HEK293T (cell line): ENCODE measurements at regions not wholly inside any gene's neighbourhood (a gene's known extent, or its start where the extent isn't known, plus 50 kb on each side); places are given as distances from the start of the nearest gene placed in this dataset.
"Not testable (repeated sequence)": the region's sequence is repeated elsewhere in the genome, so short reads cannot be mapped to it uniquely, and the experiment has no call there.

Experiments used
- CTCF ChIA-PET: fragments of 350-600 bp; formaldehyde crosslinking; extraction: SDS; loops from one replicate; lab custom pipeline; 2021; ENCODE audit warnings: antibody characterized with exemption, inconsistent platforms; lab: Yijun Ruan, JAX
- POLR2A ChIA-PET: fragments of 350-600 bp; formaldehyde crosslinking; extraction: SDS; loops from one replicate; lab custom pipeline; 2020; ENCODE audit warnings: antibody characterized with exemption, inconsistent platforms; lab: Yijun Ruan, JAX
- DNase-seq: peaks from one replicate; pipeline ENCODE4 v3.0.0; 2012; ENCODE audit warnings: mixed read lengths; ENCODE audit errors: extremely low spot score
- ARNT ChIP-seq: fragments of 450-650 bp; IDR thresholded peaks from 2 replicates; pipeline ENCODE4 v1.6.1; 2017; ENCODE audit warnings: mild to moderate bottlenecking
- BHLHE40 ChIP-seq: fragments of 450-650 bp; IDR thresholded peaks from 2 replicates; pipeline ENCODE4 v1.6.1; 2016; ENCODE audit warnings: mild to moderate bottlenecking, moderate library complexity, borderline replicate concordance
- CTBP1 ChIP-seq: fragments of 450-650 bp; IDR thresholded peaks from 2 replicates; pipeline ENCODE4 v1.6.1; 2016; ENCODE audit warnings: borderline replicate concordance
- ELF4 ChIP-seq: fragments of 450-650 bp; IDR thresholded peaks from 2 replicates; pipeline ENCODE4 v1.6.1; 2017; ENCODE audit warnings: antibody characterized with exemption
- FOXA1 ChIP-seq: fragments of 450-650 bp; IDR thresholded peaks from 2 replicates; pipeline ENCODE4 v1.6.1; 2016; ENCODE audit warnings: mild to moderate bottlenecking
- FOXK2 ChIP-seq: fragments of 450-650 bp; IDR thresholded peaks from 2 replicates; pipeline ENCODE4 v1.6.1; 2016; ENCODE audit warnings: mild to moderate bottlenecking
- FOXM1 ChIP-seq: fragments of 450-650 bp; IDR thresholded peaks from 2 replicates; pipeline ENCODE4 v1.6.1; 2017; ENCODE audit warnings: mild to moderate bottlenecking, borderline replicate concordance
- HDGF ChIP-seq: fragments of 450-650 bp; IDR thresholded peaks from 2 replicates; pipeline ENCODE4 v1.6.1; 2017; ENCODE audit warnings: antibody characterized with exemption, borderline replicate concordance
- L3MBTL2 ChIP-seq: fragments of 450-650 bp; conservative IDR thresholded peaks from 2 replicates; pipeline ENCODE4 v1.6.1; 2016; ENCODE audit warnings: mild to moderate bottlenecking
- LEF1 ChIP-seq: fragments of 450-650 bp; IDR thresholded peaks from 2 replicates; pipeline ENCODE4 v1.6.1; 2017; ENCODE audit warnings: mild to moderate bottlenecking, borderline replicate concordance
- NFRKB ChIP-seq: fragments of 450-650 bp; IDR thresholded peaks from 2 replicates; pipeline ENCODE4 v1.6.1; 2016; ENCODE audit warnings: mild to moderate bottlenecking, moderate library complexity
- SP1 ChIP-seq: fragments of 450-650 bp; IDR thresholded peaks from 2 replicates; pipeline ENCODE4 v1.6.1; 2017
- SUZ12 ChIP-seq: fragments of 450-650 bp; IDR thresholded peaks from 2 replicates; pipeline ENCODE4 v1.6.1; 2016; ENCODE audit warnings: mild to moderate bottlenecking
- TARDBP ChIP-seq: fragments of 450-650 bp; IDR thresholded peaks from 2 replicates; pipeline ENCODE4 v1.6.1; 2016
- ZNF384 ChIP-seq: fragments of 450-650 bp; IDR thresholded peaks from 2 replicates; pipeline ENCODE4 v1.6.1; 2016
- TF ChIP-seq, protein P1 (sequence below): fragments of 450-650 bp; IDR thresholded peaks from 2 replicates; pipeline ENCODE4 v1.6.1; 2016

DNA sequence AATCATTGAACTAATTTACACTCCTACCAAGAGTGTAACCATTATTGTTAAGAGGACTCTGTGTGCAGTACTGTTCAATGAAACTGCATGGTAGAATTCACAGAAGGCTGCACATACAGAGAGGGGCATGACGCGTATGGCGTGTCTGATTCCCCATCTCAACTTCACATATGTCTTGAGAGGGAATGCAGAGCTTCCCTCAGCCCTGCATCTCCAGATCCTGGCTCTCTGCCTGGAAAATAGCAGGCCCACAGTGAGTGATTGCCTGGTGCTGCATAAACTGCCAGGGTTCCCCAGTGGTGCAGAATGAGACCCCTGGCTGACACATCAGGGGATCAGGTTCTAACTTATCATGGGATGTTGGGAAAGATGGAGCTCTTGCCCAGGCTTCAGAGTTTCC, 260.2 kb upstream of the ISX start:
- no peak for DNase-seq
- CTCF ChIA-PET: no interaction called here
- POLR2A ChIA-PET: no interaction called here
- TF ChIP-seq FOXA1 (no peak), SP1 (no peak), TARDBP (no peak), ARNT (no peak)

DNA sequence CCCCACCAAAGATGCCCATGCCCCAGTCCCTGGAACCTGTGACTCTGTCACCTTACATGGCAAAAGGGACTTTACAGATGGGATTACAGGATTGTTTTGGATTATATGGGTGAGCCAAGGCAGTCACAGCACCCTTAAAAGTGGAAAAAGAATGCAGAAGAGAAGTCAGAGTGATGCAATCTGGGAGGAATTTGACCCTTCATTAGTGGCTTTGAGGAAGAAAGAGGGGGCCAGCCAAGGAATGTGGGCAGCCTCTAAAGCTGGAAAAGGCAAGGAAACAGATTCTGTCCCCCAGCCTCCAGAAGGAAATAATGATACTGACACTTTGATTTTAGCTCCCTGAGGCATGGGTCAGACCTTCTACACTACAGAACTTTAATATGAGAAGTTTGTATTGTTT, 257.3 kb upstream of the ISX start:
- ChIA-PET POLR2A (no interaction called here), CTCF (no interaction called here)
- no peak for DNase-seq
- TF ChIP-seq ELF4 (no peak), BHLHE40 (no peak), HDGF (no peak), ARNT (no peak), TARDBP (no peak), FOXK2 (no peak), ZNF384 (no peak), SP1 (no peak), SUZ12 (no peak), L3MBTL2 (no peak)

DNA sequence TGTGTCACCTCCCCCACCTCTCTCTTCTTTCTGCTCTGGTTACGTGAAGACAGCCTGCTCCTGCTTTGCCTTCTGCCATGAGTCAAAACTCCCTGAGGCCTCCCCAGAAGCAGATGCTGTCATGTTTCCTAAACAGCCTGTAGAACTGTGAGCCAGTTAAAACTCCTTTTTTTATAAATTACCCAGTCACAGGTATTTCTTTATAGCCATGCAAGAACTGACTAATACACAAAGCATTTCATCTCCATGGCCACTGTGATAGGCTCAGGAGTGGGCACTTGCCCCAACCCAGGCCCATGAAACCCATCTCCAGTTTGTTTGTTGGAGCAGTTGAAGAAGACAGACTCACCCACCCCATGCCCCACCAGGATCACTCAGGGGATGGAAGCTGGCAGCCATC, 253.3 kb upstream of the ISX start:
- ChIA-PET POLR2A (no interaction called here), CTCF (no interaction called here)
- no peak for DNase-seq
- TF ChIP-seq ARNT: no peak
- TF ChIP-seq L3MBTL2: no peak

DNA sequence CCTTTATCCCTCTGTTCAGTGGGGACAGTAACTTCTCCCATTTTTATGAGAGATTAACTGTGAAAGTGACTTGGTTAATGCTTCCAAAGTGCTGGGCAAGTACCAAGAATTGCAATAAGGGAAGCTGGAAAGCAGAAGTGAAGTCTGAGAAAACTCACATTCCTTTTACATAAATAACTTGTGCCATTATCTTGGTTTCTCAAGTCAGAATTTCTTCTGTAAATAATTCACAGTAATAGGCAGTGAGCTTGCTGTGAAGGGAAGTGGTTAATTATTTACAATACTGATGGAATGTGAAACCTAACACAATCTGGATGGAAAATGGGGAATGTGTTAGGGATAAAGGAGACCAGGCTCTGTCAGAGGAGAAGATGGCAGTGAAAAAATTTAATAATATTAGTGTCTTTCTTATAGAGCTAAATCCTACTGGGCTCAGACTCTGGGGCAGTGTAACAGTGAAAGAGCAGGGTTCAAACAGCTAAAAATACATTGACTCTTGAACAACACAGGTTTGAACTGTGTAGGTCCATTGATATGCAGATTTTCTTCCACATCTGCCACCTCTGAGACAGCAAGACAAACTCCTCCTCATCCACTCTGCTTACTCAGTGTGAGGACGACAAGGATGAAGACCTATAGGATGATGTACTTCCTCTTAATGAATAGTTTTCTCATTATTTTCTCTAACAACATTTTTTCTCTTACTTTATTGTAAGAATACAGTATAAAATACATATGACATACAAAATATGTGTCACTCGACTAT, 251.5 kb upstream of the ISX start:
- ChIA-PET POLR2A (no interaction called here), CTCF (no interaction called here)
- no peak for DNase-seq
- TF ChIP-seq BHLHE40: no peak

DNA sequence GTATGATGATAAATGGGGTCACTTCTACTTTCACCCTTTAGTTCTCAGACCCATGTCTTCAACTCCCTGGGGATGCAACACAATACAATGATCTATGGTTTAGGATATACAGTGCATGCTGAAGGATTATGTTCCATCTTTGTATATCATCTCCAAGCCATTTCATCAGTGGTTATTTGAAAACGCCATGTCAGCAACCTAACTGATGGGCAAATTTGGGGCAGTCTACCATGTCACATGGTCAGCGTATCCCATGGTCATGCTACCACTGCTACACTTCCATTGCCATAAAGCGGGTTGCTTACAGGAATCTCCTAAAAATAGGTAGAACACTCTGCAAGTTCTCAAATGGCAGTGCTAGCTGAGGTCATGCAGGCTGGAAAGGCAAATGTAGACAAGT, 236.5 kb upstream of the ISX start:
- DNase-seq: no peak
- TF ChIP-seq SP1: no peak
- TF ChIP-seq FOXK2: no peak
- TF ChIP-seq BHLHE40: no peak
- TF ChIP-seq ARNT: no peak
- no peak for TF ChIP-seq SUZ12
- TF ChIP-seq HDGF: no peak
- no peak for TF ChIP-seq CTBP1
- no peak for TF ChIP-seq TARDBP
- TF ChIP-seq ZNF384: no peak
- no peak for TF ChIP-seq FOXM1
- TF ChIP-seq NFRKB: no peak
- TF ChIP-seq L3MBTL2: no peak
- TF ChIP-seq ELF4: no peak
- TF ChIP-seq FOXA1: no peak
- no peak for TF ChIP-seq LEF1
- TF ChIP-seq, protein P1, sequence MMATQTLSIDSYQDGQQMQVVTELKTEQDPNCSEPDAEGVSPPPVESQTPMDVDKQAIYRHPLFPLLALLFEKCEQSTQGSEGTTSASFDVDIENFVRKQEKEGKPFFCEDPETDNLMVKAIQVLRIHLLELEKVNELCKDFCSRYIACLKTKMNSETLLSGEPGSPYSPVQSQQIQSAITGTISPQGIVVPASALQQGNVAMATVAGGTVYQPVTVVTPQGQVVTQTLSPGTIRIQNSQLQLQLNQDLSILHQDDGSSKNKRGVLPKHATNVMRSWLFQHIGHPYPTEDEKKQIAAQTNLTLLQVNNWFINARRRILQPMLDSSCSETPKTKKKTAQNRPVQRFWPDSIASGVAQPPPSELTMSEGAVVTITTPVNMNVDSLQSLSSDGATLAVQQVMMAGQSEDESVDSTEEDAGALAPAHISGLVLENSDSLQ: no peak
- ChIA-PET CTCF (no interaction called here), POLR2A (no interaction called here)

DNA sequence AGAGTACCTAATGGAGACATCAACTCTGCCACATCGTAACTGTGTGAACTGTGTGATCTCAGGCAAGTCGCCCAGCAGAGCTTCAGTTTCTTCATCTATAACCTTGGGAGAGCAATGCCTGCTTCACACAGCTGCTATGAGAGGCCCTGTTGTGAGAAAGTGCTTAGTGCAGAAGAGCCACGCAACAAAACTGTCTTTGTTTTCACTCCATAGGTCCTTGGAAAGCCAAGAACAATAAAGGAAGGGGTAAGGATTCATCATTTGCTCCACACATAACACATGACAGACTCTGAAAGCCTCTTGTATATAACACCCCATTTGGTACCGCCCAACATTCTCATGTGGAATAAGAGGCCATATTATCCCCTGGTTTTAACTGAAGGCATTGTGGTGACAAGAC, 231.9 kb upstream of the ISX start:
- no peak for TF ChIP-seq FOXK2
- TF ChIP-seq, protein P1: no peak
- no peak for DNase-seq
- POLR2A ChIA-PET: no interaction called here
- CTCF ChIA-PET: no interaction called here

DNA sequence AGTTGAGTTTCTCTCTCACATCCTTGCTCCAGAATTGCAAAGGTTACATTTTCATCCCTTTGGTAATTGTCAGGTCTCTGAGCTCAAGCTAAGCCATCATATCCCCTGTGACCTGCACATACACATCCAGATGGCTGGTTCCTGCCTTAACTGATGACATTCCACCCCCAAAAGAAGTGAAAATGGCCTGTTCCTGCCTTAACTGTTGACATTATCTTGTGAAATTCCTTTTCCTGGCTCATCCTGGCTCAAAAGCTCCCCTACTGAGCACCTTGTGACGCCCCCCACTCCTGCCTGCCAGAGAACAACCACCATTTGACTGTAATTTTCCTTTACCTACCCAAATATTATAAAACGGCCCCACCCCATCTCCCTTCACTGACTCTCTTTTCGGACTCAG, 231.4 kb upstream of the ISX start:
- POLR2A ChIA-PET, CTCF ChIA-PET, DNase-seq: not testable (repeated sequence)

DNA sequence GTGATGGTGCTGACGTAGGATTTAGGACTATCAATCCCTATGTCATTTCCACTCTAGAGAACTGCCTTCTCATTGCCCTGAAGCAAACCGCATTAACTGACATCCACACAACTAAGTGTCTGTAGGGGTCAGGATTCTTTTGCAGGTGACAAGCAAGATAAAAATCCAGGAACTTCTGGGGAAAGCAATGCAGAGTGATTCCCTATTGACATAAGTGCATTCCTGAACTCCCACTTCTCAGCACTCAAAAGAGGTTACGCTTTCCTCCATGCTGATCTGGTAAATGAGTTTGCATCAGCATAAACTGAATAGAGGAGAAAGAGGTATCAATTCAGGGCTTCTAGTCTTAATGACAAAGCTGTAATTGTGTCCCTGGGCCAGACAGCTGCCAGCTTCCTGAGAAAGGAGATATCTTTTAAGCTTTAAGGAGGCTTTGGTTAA, 224.6 kb upstream of the ISX start:
- ChIA-PET CTCF (no interaction called here), POLR2A (no interaction called here)
- DNase-seq: no peak
- no peak for TF ChIP-seq FOXK2
- no peak for TF ChIP-seq TARDBP
- TF ChIP-seq HDGF: no peak
- no peak for TF ChIP-seq FOXA1
- TF ChIP-seq SP1: no peak
- no peak for TF ChIP-seq CTBP1
- TF ChIP-seq FOXM1: no peak
- TF ChIP-seq, protein P1: no peak
- no peak for TF ChIP-seq ELF4
- TF ChIP-seq ARNT: no peak
